GM12878 (cell line): ENCODE measurements at regions not wholly inside any gene's neighbourhood (a gene's known extent, or its start where the extent isn't known, plus 50 kb on each side); places are given as distances from the start of the nearest gene placed in this dataset.

Experiments
- ATAC-seq: fragments of 200-7000 bp; cut with Tn5 transposase; 3 replicates; pipeline ENCODE4 v1.9.1; 2020; ENCODE audit warnings: mild to moderate bottlenecking, moderate library complexity
- BruUV-seq: library from RNA; stranded (reverse); fragments of 400-500 nt; replicated peaks from 2 replicates; lab custom pipeline; 2021; lab: Mats Ljungman, UMichigan
- CTCF ChIA-PET: fragments of 300-600 bp; sonication (Branson Sonifier 250); formaldehyde crosslinking; extraction: SDS; loops from one replicate; lab custom pipeline; 2021; ENCODE audit warnings: inconsistent platforms; lab: Yijun Ruan, JAX
- POLR2A ChIA-PET: fragments of 350-600 bp; formaldehyde crosslinking; extraction: SDS; loops from one replicate; lab custom pipeline; 2021; ENCODE audit warnings: inconsistent platforms; lab: Charles Lee
- RAD21 ChIA-PET: fragments of 300-600 bp; sonication (Branson Sonifier 250); formaldehyde crosslinking; loops from one replicate; lab custom pipeline; 2023; ENCODE audit warnings: antibody characterized with exemption; ENCODE audit not compliant: unreplicated experiment; lab: Charles Lee
- SMC1A ChIA-PET: fragments of 300-600 bp; sonication (Branson Sonifier 250); formaldehyde crosslinking; loops from one replicate; lab custom pipeline; 2023; ENCODE audit not compliant: unreplicated experiment, uncharacterized antibody; lab: Charles Lee
- DNase-seq: peaks from one replicate; pipeline ENCODE4 v3.0.0-alpha.2; 2011; ENCODE audit warnings: low read depth, low spot score
- FAIRE-seq: peaks from 3 replicates; lab custom pipeline; 2011; peaks lifted over from hg19 to GRCh38; lab: Jason Lieb, UNC
- H2AFZ ChIP-seq: 2 replicates; pipeline ENCODE4 v1.6.0; 2011; ENCODE audit warnings: low read depth, low read length, control low read depth; ENCODE audit not compliant: control insufficient read depth
- H3K27ac ChIP-seq: 2 replicates; pipeline ENCODE4 v1.5.1; 2011; ENCODE audit warnings: control low read depth; ENCODE audit not compliant: control insufficient read depth, insufficient read depth
- H3K27me3 ChIP-seq, 2 experiments: replicated peaks in 1 of 2; 2 replicates each; pipeline versions ENCODE4 v1.6.0 to v1.6.1; 2011; ENCODE audit warnings: low read length in 1 of 2; ENCODE audit not compliant: control insufficient read depth in 2 of 2, insufficient read depth in 2 of 2
- H3K36me3 ChIP-seq, 2 experiments: 2 replicates each; pipeline ENCODE4 v1.5.1; 2011; ENCODE audit warnings: low read length in 1 of 2; ENCODE audit not compliant: control insufficient read depth in 2 of 2, insufficient read depth in 2 of 2
- H3K4me1 ChIP-seq: 2 replicates; pipeline ENCODE4 v1.6.1; 2011; ENCODE audit warnings: mild to moderate bottlenecking, low read length, moderate library complexity, mixed read lengths; ENCODE audit not compliant: control insufficient read depth, insufficient read depth
- H3K4me2 ChIP-seq: 2 replicates; pipeline ENCODE4 v1.6.0; 2011; ENCODE audit warnings: control low read depth; ENCODE audit not compliant: control insufficient read depth, insufficient read depth
- H3K4me3 ChIP-seq: fragments of 200-600 bp; sonication (generic); 2 replicates; pipeline ENCODE4 v1.5.1; 2016
- H3K79me2 ChIP-seq: 2 replicates; pipeline ENCODE4 v1.6.0; 2011; ENCODE audit warnings: low read length; ENCODE audit not compliant: control insufficient read depth, insufficient read depth
- H3K9ac ChIP-seq: 2 replicates; pipeline ENCODE4 v1.8.0; 2011; ENCODE audit warnings: low read length, control low read depth, mixed read lengths; ENCODE audit not compliant: control insufficient read depth, insufficient read depth
- H3K9me3 ChIP-seq: replicated peaks from 3 replicates; pipeline ENCODE4 v1.5.1; 2011; ENCODE audit warnings: mild to moderate bottlenecking, low read length; ENCODE audit not compliant: control insufficient read depth, insufficient read depth
- H4K20me1 ChIP-seq: 2 replicates; pipeline ENCODE4 v1.6.0; 2011; ENCODE audit not compliant: control insufficient read depth, insufficient read depth
- NFXL1 ChIP-seq: fragments of 450-650 bp; IDR thresholded peaks from 2 replicates; pipeline ENCODE4 v1.6.1; 2017; ENCODE audit warnings: antibody characterized with exemption, mild to moderate bottlenecking, borderline replicate concordance
- RAD21 ChIP-seq: IDR thresholded peaks from 2 replicates; pipeline ENCODE4 v1.6.1; 2011; ENCODE audit warnings: mild to moderate bottlenecking, low read depth, low read length, moderate library complexity; ENCODE audit not compliant: insufficient read depth
- WGBS: methylation state at CpG from one replicate; pipeline ENCODE4 v1.1.6; 2016; ENCODE audit warnings: low lambda C conversion rate; ENCODE audit not compliant: insufficient replicate concordance, insufficient coverage; ENCODE audit errors: missing lambda C conversion rate; 5-methylcytosine and 5-hydroxymethylcytosine counted together
- in situ Hi-C: fragments of 300-500 bp; cut with MboI; formaldehyde crosslinking; loops from 9 replicates; pipeline ENCODE4 v1.14.3; 2018; ENCODE audit warnings: mixed read lengths
- intact Hi-C: fragments of 100-400 bp; cut with micrococcal nuclease; formaldehyde crosslinking; loops from one replicate; pipeline ENCODE4 v1.14.2; 2022; ENCODE audit not compliant: unreplicated experiment
- TF ChIP-seq, protein P1 (sequence below), 3 experiments: IDR thresholded peaks in 2 of 3; conservative IDR thresholded peaks in 1 of 3; 2 replicates each; pipeline ENCODE4 v1.5.1; 2011; ENCODE audit warnings: low read depth in 3 of 3, low read length in 3 of 3, mild to moderate bottlenecking in 3 of 3, control low read depth in 2 of 3, moderate library complexity in 2 of 3, inconsistent platforms in 1 of 3, mixed read lengths in 1 of 3; ENCODE audit not compliant: control insufficient read depth in 2 of 3, insufficient read depth in 1 of 3; ENCODE audit errors: extremely low read depth in 1 of 3

DNA sequence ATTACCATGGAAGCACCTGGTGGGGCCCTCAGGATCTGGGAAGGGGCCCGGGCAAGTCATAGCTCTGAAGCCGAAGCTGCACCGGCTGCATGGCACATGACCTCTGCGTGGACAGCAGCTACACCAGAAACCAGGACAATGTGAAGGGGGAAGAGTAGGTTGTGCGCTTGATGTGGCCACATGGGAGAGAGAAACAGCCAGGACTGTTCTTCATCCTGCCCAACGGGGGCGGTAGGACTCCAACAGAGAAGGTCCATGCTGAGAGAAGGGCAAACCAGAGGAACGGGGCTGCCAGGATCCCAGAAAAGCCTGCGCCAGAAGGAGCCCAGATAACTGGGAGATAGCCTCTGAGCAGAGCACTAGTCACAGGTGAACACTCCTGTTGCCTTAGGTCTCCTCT, 54.9 kb upstream of the PRR20G start:
- RAD21 ChIA-PET = no interaction called here
- POLR2A ChIA-PET = no interaction called here
- SMC1A ChIA-PET = interaction anchor here (1.5 kb wide), 1 partner anchor 22 kb away, joined by 3 read pairs; no protein-coding TSS in a partner anchor
- Histone ChIP-seq H3K27ac (no peak overlapping the region), H2AFZ (no peak overlapping the region), H3K27me3 (no peaks in the 10 kb centered on the region; a peak in 3 of 4 replicates), H3K79me2 (no peaks in the 10 kb centered on the region), H3K9ac (no peak overlapping the region), H3K36me3 (no peaks in the 10 kb centered on the region), H3K4me3 (no peak overlapping the region), H3K9me3 (no peaks in the 10 kb centered on the region), H4K20me1 (no peaks in the 10 kb centered on the region), H3K4me1 (no peaks in the 10 kb centered on the region), H3K4me2 (no peak overlapping the region)
- FAIRE-seq (no peak), DNase-seq (no peak), ATAC-seq (no peak)
- CTCF ChIA-PET = no interaction called here
- TF ChIP-seq, protein P1, sequence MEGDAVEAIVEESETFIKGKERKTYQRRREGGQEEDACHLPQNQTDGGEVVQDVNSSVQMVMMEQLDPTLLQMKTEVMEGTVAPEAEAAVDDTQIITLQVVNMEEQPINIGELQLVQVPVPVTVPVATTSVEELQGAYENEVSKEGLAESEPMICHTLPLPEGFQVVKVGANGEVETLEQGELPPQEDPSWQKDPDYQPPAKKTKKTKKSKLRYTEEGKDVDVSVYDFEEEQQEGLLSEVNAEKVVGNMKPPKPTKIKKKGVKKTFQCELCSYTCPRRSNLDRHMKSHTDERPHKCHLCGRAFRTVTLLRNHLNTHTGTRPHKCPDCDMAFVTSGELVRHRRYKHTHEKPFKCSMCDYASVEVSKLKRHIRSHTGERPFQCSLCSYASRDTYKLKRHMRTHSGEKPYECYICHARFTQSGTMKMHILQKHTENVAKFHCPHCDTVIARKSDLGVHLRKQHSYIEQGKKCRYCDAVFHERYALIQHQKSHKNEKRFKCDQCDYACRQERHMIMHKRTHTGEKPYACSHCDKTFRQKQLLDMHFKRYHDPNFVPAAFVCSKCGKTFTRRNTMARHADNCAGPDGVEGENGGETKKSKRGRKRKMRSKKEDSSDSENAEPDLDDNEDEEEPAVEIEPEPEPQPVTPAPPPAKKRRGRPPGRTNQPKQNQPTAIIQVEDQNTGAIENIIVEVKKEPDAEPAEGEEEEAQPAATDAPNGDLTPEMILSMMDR (IDR thresholded peaks at IDR 0.05 in 2 of 3, conservative IDR thresholded peaks at IDR 0.05 in 1 of 3; ENCODE audit: control insufficient read depth in 2 of 3, extremely low read depth in 1 of 3, insufficient read depth in 1 of 3, low read depth in 3 of 3, low read length in 3 of 3) = peak in 1 of 3 experiments; percentile 9; a peak in 1 of 6 replicates
- TF ChIP-seq NFXL1 (no peak), RAD21 (peak; percentile 16; the same call in 1 of the 2 replicates)
- intact Hi-C loops = no loop called here
- BruUV-seq = no TSS peak
- 52% methylated on average over 9 of the region's 9 CpGs for WGBS
- in situ Hi-C loops = no loop called here
